A673 (cell line): ENCODE measurements at regions not wholly inside any gene's neighbourhood (a gene's known extent, or its start where the extent isn't known, plus 50 kb on each side); places are given as distances from the start of the nearest gene placed in this dataset.
"Not testable (repeated sequence)": the region's sequence is repeated elsewhere in the genome, so short reads cannot be mapped to it uniquely, and the experiment has no call there.

Experiments
- BruUV-seq: library from RNA; stranded (reverse); fragments of 400-500 nt; replicated peaks from 2 replicates; lab custom pipeline; 2021; lab: Mats Ljungman, UMichigan
- CTCF ChIA-PET: fragments of 300-600 bp; sonication (Branson Sonifier 250); formaldehyde crosslinking; loops from one replicate; lab custom pipeline; 2022; ENCODE audit warnings: antibody characterized with exemption; lab: Charles Lee
- POLR2A ChIA-PET: fragments of 300-600 bp; sonication (Branson Sonifier 250); formaldehyde crosslinking; loops from one replicate; lab custom pipeline; 2022; ENCODE audit warnings: antibody characterized with exemption; ENCODE audit not compliant: low non-redundant PET; lab: Charles Lee
- DNase-seq: peaks from one replicate; pipeline ENCODE4 v3.0.0-alpha.2; 2015; ENCODE audit warnings: low spot score
- H3K27ac ChIP-seq: fragments of 200-600 bp; sonication (generic); 2 replicates; pipeline ENCODE4 v1.5.1; 2016; ENCODE audit warnings: mixed run types, low read depth, mild to moderate bottlenecking, mixed read lengths, antibody characterized with exemption, low read length; ENCODE audit not compliant: poor library complexity, severe bottlenecking
- H3K27me3 ChIP-seq: fragments of 200-600 bp; sonication (generic); replicated peaks from 2 replicates; pipeline ENCODE4 v1.6.1; 2017; ENCODE audit warnings: mixed run types, low read depth, mild to moderate bottlenecking, mixed read lengths, antibody characterized with exemption, low read length; ENCODE audit not compliant: insufficient read depth, poor library complexity
- H3K36me3 ChIP-seq: fragments of 200-600 bp; sonication (generic); 2 replicates; pipeline ENCODE4 v1.6.1; 2016; ENCODE audit warnings: mixed run types, mild to moderate bottlenecking, mixed read lengths, antibody characterized with exemption, low read length; ENCODE audit not compliant: insufficient read depth, poor library complexity, severe bottlenecking
- H3K4me1 ChIP-seq: fragments of 200-600 bp; sonication (generic); 2 replicates; pipeline ENCODE4 v1.6.1; 2017; ENCODE audit warnings: mixed run types, mild to moderate bottlenecking, mixed read lengths, antibody characterized with exemption, low read length; ENCODE audit not compliant: insufficient read depth, poor library complexity, severe bottlenecking
- H3K4me3 ChIP-seq: fragments of 200-600 bp; sonication (generic); 2 replicates; pipeline ENCODE4 v1.5.1; 2016; ENCODE audit warnings: low read depth, mixed run types, mild to moderate bottlenecking, mixed read lengths, low read length; ENCODE audit not compliant: poor library complexity, severe bottlenecking
- H3K9me3 ChIP-seq: fragments of 200-600 bp; sonication (generic); 2 replicates; pipeline ENCODE4 v1.6.1; 2016; ENCODE audit warnings: mixed run types, low read depth, mild to moderate bottlenecking, mixed read lengths, antibody characterized with exemption, low read length; ENCODE audit not compliant: poor library complexity, severe bottlenecking
- CTCF ChIP-seq: fragments of 300-800, 200-600 bp; sonication (generic); conservative IDR thresholded peaks from 2 replicates; pipeline ENCODE4 v1.5.1; 2017; ENCODE audit warnings: low read depth, mild to moderate bottlenecking, antibody characterized with exemption, low read length, moderate library complexity, mixed read lengths
- EZH2 ChIP-seq: fragments of 200-600 bp; sonication (generic); IDR thresholded peaks from 2 replicates; pipeline ENCODE4 v1.6.1; 2017; ENCODE audit warnings: borderline replicate concordance, low read depth, mild to moderate bottlenecking, mixed read lengths, antibody characterized with exemption, low read length; ENCODE audit not compliant: poor library complexity, severe bottlenecking
- intact Hi-C: fragments of 100-400 bp; cut with micrococcal nuclease; formaldehyde crosslinking; loops from one replicate; pipeline ENCODE4 v1.10.0; 2022; ENCODE audit not compliant: unreplicated experiment

- ChIA-PET CTCF (interaction anchor here (1.2 to 2.2 kb wide), 2 partner anchors 51 to 310 kb away, joined by 5 to 19 read pairs; no protein-coding TSS in a partner anchor), POLR2A (no interaction called here)
- TF ChIP-seq EZH2: no peak
- TF ChIP-seq CTCF: no peak
- intact Hi-C loops: loop anchor here (1.0 kb wide), 1 partner anchor 310 kb away; no protein-coding TSS in a partner anchor
- Histone ChIP-seq H3K4me1 (no peaks in the 10 kb centered on the region), H3K36me3 (no peaks in the 10 kb centered on the region), H3K27me3 (no peaks in the 10 kb centered on the region), H3K4me3 (no peak overlapping the region), H3K27ac (no peak overlapping the region), H3K9me3 (no peaks in the 10 kb centered on the region)
- BruUV-seq: no TSS peak
- no peak for DNase-seq
These were observed 113.5 kb upstream of the ZNF236 start for GRCh38 chr18:76708722-76709353.

GRCh38 chr18:76708071-76708721 lies 114.2 kb upstream of the ZNF236 start:
- DNase-seq: no peak
- Histone ChIP-seq H3K4me1 (no peaks in the 10 kb centered on the region), H3K4me3 (no peak overlapping the region), H3K36me3 (no peaks in the 10 kb centered on the region), H3K27me3 (no peaks in the 10 kb centered on the region), H3K9me3 (no peaks in the 10 kb centered on the region), H3K27ac (no peak overlapping the region)
- BruUV-seq: no TSS peak
- ChIA-PET CTCF (interaction anchor here (1.1 kb wide), 1 partner anchor 309 kb away, joined by 6 read pairs; no protein-coding TSS in a partner anchor), POLR2A (no interaction called here)
- no peak for TF ChIP-seq EZH2
- TF ChIP-seq CTCF: no peak
- intact Hi-C loops: no loop called here

- CTCF ChIA-PET: interaction anchor here (1.1 kb wide), 1 partner anchor 309 kb away, joined by 6 read pairs; no protein-coding TSS in a partner anchor
- Histone ChIP-seq H3K4me3 (no peak overlapping the region), H3K27me3 (no peaks in the 10 kb centered on the region), H3K27ac (no peak overlapping the region), H3K4me1 (no peaks in the 10 kb centered on the region), H3K9me3 (no peaks in the 10 kb centered on the region), H3K36me3 (no peaks in the 10 kb centered on the region)
- TF ChIP-seq EZH2: no peak
- TF ChIP-seq CTCF: no peak
- POLR2A ChIA-PET: no interaction called here
- no peak for DNase-seq
- intact Hi-C loops: no loop called here
- no TSS peak for BruUV-seq
These were observed 114.8 kb upstream of the ZNF236 start for GRCh38 chr18:76707534-76707933.

- BruUV-seq, H3K9me3 ChIP-seq, CTCF ChIA-PET, H3K36me3 ChIP-seq, H3K27ac ChIP-seq, intact Hi-C loops, DNase-seq, H3K4me3 ChIP-seq, H3K27me3 ChIP-seq, H3K4me1 ChIP-seq, POLR2A ChIA-PET: not testable (repeated sequence)
These were observed 117.8 kb upstream of the ZNF236 start for GRCh38 chr18:76704589-76704988.
